ENCODE measurements at regions not wholly inside any gene's neighbourhood (a gene's known extent, or its start where the extent isn't known, plus 50 kb on each side); places are given as distances from the start of the nearest gene placed in this dataset.

DNA sequence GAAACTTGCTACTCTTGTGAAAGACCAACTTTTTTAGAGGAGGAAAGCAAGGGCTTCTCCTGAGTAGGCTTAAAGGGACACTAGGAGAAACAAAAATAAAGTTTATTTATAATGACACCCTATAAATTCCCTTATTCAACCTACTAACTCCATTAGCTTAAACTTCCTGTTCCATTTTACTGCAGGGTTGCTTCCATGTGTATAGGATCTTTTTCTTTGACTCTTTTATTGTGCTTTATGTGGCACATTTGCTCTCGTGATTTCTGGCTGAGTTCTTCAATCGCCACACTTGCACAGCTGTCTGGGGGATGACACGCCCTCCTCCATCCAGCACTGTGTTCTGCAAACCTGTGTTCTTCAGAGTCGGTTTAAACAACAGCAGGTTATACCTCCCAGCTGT lies 225.7 kb upstream of the NPVF start:
- Histone ChIP-seq H3K4me2 (ENCODE audit: low read length) (no peak overlapping the region), H3K9ac (ENCODE audit: low read length) (no peak overlapping the region), H3K27me3 (ENCODE audit: low read depth, low read length) (no peaks in the 10 kb centered on the region), H3K9me3 (ENCODE audit: insufficient read depth, low read length) (no peaks in the 10 kb centered on the region), H3K4me3 (ENCODE audit: low read length) (no peak overlapping the region), H4K20me1 (ENCODE audit: insufficient read depth, low read length) (no peaks in the 10 kb centered on the region), H3K4me1 (ENCODE audit: low read length) (no peaks in the 10 kb centered on the region), H3K79me2 (ENCODE audit: low read length) (no peaks in the 10 kb centered on the region), H3K27ac (ENCODE audit: low read length) (no peak overlapping the region), H2AFZ (ENCODE audit: low read depth, low read length) (no peak overlapping the region), H3K36me3 (replicated peaks; ENCODE audit: low read depth, low read length) (no peaks in the 10 kb centered on the region)
- TF ChIP-seq, protein P1, sequence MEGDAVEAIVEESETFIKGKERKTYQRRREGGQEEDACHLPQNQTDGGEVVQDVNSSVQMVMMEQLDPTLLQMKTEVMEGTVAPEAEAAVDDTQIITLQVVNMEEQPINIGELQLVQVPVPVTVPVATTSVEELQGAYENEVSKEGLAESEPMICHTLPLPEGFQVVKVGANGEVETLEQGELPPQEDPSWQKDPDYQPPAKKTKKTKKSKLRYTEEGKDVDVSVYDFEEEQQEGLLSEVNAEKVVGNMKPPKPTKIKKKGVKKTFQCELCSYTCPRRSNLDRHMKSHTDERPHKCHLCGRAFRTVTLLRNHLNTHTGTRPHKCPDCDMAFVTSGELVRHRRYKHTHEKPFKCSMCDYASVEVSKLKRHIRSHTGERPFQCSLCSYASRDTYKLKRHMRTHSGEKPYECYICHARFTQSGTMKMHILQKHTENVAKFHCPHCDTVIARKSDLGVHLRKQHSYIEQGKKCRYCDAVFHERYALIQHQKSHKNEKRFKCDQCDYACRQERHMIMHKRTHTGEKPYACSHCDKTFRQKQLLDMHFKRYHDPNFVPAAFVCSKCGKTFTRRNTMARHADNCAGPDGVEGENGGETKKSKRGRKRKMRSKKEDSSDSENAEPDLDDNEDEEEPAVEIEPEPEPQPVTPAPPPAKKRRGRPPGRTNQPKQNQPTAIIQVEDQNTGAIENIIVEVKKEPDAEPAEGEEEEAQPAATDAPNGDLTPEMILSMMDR (IDR thresholded peaks at IDR 0.05; ENCODE audit: low read depth, low read length), result no peak
- no peak for TF ChIP-seq EZH2phosphoT487 (IDR thresholded peaks at IDR 0.05; ENCODE audit: low read depth)

DNA sequence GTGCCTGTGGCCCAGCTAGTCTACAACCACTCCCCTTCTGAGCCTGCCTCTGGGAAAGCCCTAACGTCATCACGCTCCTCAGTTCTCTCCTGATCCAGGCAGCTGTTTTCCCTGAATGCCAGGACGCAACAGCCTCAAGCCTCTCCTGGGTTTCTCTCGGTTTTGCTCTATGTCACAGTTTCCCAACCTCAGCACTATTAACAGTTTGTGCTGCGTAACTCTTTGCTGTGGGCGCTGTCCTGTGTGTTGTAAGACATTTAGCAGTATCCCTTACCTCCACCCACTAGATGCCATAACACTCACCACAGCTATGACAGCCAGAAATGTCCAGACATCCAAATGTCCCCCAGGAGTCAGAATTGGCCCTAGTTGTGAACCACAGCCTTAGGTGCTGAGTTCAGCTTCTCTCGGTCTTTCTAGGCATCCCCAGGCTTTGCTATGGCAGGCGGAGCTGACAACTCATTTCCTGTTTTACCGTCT lies 226.3 kb upstream of the NPVF start:
- H4K20me1 ChIP-seq (ENCODE audit: insufficient read depth, low read length), result no peaks in the 10 kb centered on the region
- no peak overlapping the region for H3K4me3 ChIP-seq (ENCODE audit: low read length)
- H3K79me2 ChIP-seq (ENCODE audit: low read length), result no peaks in the 10 kb centered on the region
- no peak overlapping the region for H3K9ac ChIP-seq (ENCODE audit: low read length)
- H3K27me3 ChIP-seq (ENCODE audit: low read depth, low read length), result no peaks in the 10 kb centered on the region
- no peaks in the 10 kb centered on the region for H3K9me3 ChIP-seq (ENCODE audit: insufficient read depth, low read length)
- no peak overlapping the region for H3K4me2 ChIP-seq (ENCODE audit: low read length)
- no peaks in the 10 kb centered on the region for H3K4me1 ChIP-seq (ENCODE audit: low read length)
- no peak overlapping the region for H2AFZ ChIP-seq (ENCODE audit: low read depth, low read length)
- no peak for TF ChIP-seq EZH2phosphoT487 (IDR thresholded peaks at IDR 0.05; ENCODE audit: low read depth)
- TF ChIP-seq, protein P1 (IDR thresholded peaks at IDR 0.05; ENCODE audit: low read depth, low read length), result no peak
- no peak overlapping the region for H3K27ac ChIP-seq (ENCODE audit: low read length)
- no peaks in the 10 kb centered on the region for H3K36me3 ChIP-seq (replicated peaks; ENCODE audit: low read depth, low read length)

DNA sequence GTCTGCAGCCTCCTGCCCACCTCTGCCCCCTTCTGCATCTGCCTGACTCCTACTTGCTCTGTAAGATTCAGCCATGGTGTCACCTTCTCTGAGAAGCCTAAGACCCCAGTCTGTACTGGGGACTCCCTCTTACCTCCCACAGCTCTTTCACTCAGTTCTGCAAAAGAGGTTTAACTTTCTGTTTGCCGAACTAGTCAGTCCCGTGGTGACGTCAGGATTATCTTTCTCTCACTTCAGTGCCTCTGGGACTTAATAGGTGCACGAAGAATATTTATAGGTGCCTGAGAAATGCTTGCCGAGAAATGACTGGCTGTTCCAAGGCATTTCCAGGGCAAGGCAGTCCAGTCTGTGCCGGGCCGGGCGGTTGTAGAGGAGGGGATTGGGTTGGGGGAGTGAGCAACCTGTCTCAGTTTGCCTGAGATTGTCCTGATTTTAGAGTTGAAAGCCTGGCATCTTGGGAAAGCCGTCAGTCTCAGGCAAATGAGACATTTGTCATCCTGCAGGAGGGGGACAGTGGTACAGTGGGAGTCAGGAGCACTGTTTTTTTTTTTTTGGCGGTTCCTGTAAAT lies 227.5 kb upstream of the NPVF start:
- no peaks in the 10 kb centered on the region for H3K9me3 ChIP-seq (ENCODE audit: insufficient read depth, low read length)
- no peaks in the 10 kb centered on the region for H3K36me3 ChIP-seq (replicated peaks; ENCODE audit: low read depth, low read length)
- H4K20me1 ChIP-seq (ENCODE audit: insufficient read depth, low read length), result no peaks in the 10 kb centered on the region
- TF ChIP-seq EZH2phosphoT487 (IDR thresholded peaks at IDR 0.05; ENCODE audit: low read depth), result no peak
- TF ChIP-seq, protein P1 (IDR thresholded peaks at IDR 0.05; ENCODE audit: low read depth, low read length), result no peak
- no peaks in the 10 kb centered on the region for H3K4me1 ChIP-seq (ENCODE audit: low read length)
- H3K79me2 ChIP-seq (ENCODE audit: low read length), result no peaks in the 10 kb centered on the region
- H3K4me3 ChIP-seq (ENCODE audit: low read length), result no peak overlapping the region
- H3K9ac ChIP-seq (ENCODE audit: low read length), result no peak overlapping the region
- no peak overlapping the region for H3K4me2 ChIP-seq (ENCODE audit: low read length)
- H3K27me3 ChIP-seq (ENCODE audit: low read depth, low read length), result no peaks in the 10 kb centered on the region
- H3K27ac ChIP-seq (ENCODE audit: low read length), result no peak overlapping the region
- H2AFZ ChIP-seq (ENCODE audit: low read depth, low read length), result no peak overlapping the region

DNA sequence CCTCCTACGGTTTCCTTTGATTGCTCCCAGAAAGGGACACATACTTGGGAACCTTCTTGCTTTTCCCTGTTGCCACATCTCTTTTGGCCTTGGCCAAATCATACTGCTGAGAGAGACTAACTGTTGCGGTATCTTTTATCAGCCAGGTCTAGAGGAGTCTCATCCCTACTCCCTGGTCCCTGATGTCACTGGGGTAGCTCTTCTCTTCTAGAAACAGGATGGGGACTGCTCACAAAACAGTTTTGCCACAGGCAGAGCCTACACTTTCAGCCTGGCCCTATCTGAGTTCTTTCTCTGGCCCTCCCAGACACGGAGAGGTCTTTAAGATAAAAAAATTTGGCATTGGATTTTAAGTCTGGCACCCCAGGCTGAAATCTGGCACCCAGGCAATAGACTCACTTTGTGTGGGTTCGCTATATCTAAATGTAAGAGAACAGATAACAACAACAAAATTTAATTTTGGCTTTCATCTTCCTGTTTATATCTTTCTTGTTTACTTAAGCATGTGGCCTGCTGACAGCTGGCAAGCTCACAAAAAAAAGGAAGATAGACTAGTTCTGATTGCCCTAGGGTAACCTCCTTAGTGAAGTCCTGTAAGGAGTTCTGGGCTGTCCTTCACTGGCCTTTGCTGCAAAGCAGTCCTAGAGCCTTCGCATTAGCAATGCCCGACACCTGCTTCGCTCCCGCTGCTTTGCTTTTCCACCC lies 228.3 kb upstream of the NPVF start:
- Histone ChIP-seq H3K9ac (ENCODE audit: low read length) (no peak overlapping the region), H3K36me3 (replicated peaks; ENCODE audit: low read depth, low read length) (no peaks in the 10 kb centered on the region), H3K27me3 (ENCODE audit: low read depth, low read length) (no peaks in the 10 kb centered on the region), H3K27ac (ENCODE audit: low read length) (no peak overlapping the region), H3K4me1 (ENCODE audit: low read length) (no peaks in the 10 kb centered on the region), H3K79me2 (ENCODE audit: low read length) (no peaks in the 10 kb centered on the region), H3K4me2 (ENCODE audit: low read length) (no peak overlapping the region), H3K9me3 (ENCODE audit: insufficient read depth, low read length) (no peaks in the 10 kb centered on the region), H2AFZ (ENCODE audit: low read depth, low read length) (no peak overlapping the region), H4K20me1 (ENCODE audit: insufficient read depth, low read length) (no peaks in the 10 kb centered on the region), H3K4me3 (ENCODE audit: low read length) (no peak overlapping the region)
- TF ChIP-seq, protein P1 (IDR thresholded peaks at IDR 0.05; ENCODE audit: low read depth, low read length), result no peak

All from OCI-LY3 (cell line).